Keratinocyte (primary cell): ENCODE measurements at regions not wholly inside any gene's neighbourhood (a gene's known extent, or its start where the extent isn't known, plus 50 kb on each side); places are given as distances from the start of the nearest gene placed in this dataset.

Source experiments
- DNase-seq: peaks from one replicate; pipeline ENCODE4 v3.0.0-alpha.2; 2011; ENCODE audit warnings: low read depth, missing footprints, low spot score
- FAIRE-seq: peaks from 2 replicates; lab custom pipeline; 2011; peaks lifted over from hg19 to GRCh38; lab: Jason Lieb, UNC
- H2AFZ ChIP-seq: 2 replicates; pipeline ENCODE4 v1.6.0; 2012; ENCODE audit warnings: low read length, control low read depth, inconsistent platforms; ENCODE audit not compliant: control insufficient read depth
- H3K27ac ChIP-seq: 2 replicates; pipeline ENCODE4 v1.5.1; 2011; ENCODE audit warnings: low read length; ENCODE audit not compliant: control insufficient read depth, insufficient read depth
- H3K27me3 ChIP-seq: 3 replicates; pipeline ENCODE4 v1.6.0; 2011; ENCODE audit warnings: low read length; ENCODE audit not compliant: control insufficient read depth, insufficient read depth; ENCODE audit errors: extremely low read depth
- H3K36me3 ChIP-seq, 2 experiments: 2 replicates in 1 of 2; 3 replicates in 1 of 2; pipeline ENCODE4 v1.5.1; 2011; ENCODE audit warnings: low read length in 2 of 2, mild to moderate bottlenecking in 1 of 2; ENCODE audit not compliant: control insufficient read depth in 2 of 2, insufficient read depth in 2 of 2; ENCODE audit errors: extremely low read depth in 1 of 2
- H3K4me1 ChIP-seq: 3 replicates; pipeline ENCODE4 v1.5.1; 2011; ENCODE audit warnings: low read length; ENCODE audit not compliant: control insufficient read depth, insufficient read depth; ENCODE audit errors: extremely low read depth
- H3K4me2 ChIP-seq: 3 replicates; pipeline ENCODE4 v1.6.0; 2011; ENCODE audit warnings: low read depth, low read length; ENCODE audit not compliant: control insufficient read depth, insufficient read depth; ENCODE audit errors: extremely low read depth
- H3K4me3 ChIP-seq, 3 experiments: fragments of 200-600 bp in 1 of 3; sonication (generic) in 1 of 3; 2 replicates in 2 of 3; 3 replicates in 1 of 3; pipeline ENCODE4 v1.5.1; 2011 to 2016; ENCODE audit warnings: low read length in 3 of 3, mild to moderate bottlenecking in 3 of 3, control low read depth in 2 of 3, inconsistent platforms in 1 of 3, low read depth in 1 of 3, mixed read lengths in 1 of 3, mixed run types in 1 of 3, moderate library complexity in 1 of 3; ENCODE audit not compliant: control insufficient read depth in 2 of 3, insufficient read depth in 2 of 3; ENCODE audit errors: extremely low read depth in 1 of 3
- H3K79me2 ChIP-seq: 2 replicates; pipeline ENCODE4 v1.6.0; 2012; ENCODE audit warnings: low read length; ENCODE audit not compliant: control insufficient read depth, insufficient read depth
- H3K9ac ChIP-seq: 3 replicates; pipeline ENCODE4 v1.6.0; 2011; ENCODE audit warnings: low read length; ENCODE audit not compliant: control insufficient read depth, insufficient read depth; ENCODE audit errors: extremely low read depth
- H3K9me1 ChIP-seq: 3 replicates; pipeline ENCODE4 v1.6.0; 2011; ENCODE audit warnings: low read length; ENCODE audit not compliant: control insufficient read depth, insufficient read depth; ENCODE audit errors: extremely low read depth
- H3K9me3 ChIP-seq: 2 replicates; pipeline ENCODE4 v1.5.1; 2012; ENCODE audit warnings: low read depth, low read length; ENCODE audit not compliant: control insufficient read depth
- H4K20me1 ChIP-seq: 3 replicates; pipeline ENCODE4 v1.6.0; 2011; ENCODE audit warnings: low read length; ENCODE audit not compliant: control insufficient read depth, insufficient read depth; ENCODE audit errors: extremely low read depth
- EZH2 ChIP-seq: IDR thresholded peaks from one replicate; pipeline ENCODE4 v1.6.1; 2012; ENCODE audit warnings: inconsistent platforms, mild to moderate bottlenecking, low read length, moderate library complexity
- dilution Hi-C: fragments of 300-500 bp; cut with MboI; formaldehyde crosslinking; loops from one replicate; pipeline ENCODE4 v1.7.0; 2020; ENCODE audit warnings: low sequenced_read_pairs; ENCODE audit not compliant: extremely low pct_ligation_motif_present
- TF ChIP-seq, protein P1 (sequence below), 3 experiments: IDR thresholded peaks in 1 of 3; conservative IDR thresholded peaks in 1 of 3; optimal IDR thresholded peaks in 1 of 3; 2 replicates in 2 of 3; 3 replicates in 1 of 3; pipeline versions ENCODE3 to v1.5.1; 2011; ENCODE audit warnings: low read length in 3 of 3, mild to moderate bottlenecking in 3 of 3, moderate library complexity in 2 of 3, control low read depth in 1 of 3, inconsistent platforms in 1 of 3; ENCODE audit not compliant: insufficient read depth in 2 of 3; ENCODE audit errors: extremely low read depth in 1 of 3

DNA sequence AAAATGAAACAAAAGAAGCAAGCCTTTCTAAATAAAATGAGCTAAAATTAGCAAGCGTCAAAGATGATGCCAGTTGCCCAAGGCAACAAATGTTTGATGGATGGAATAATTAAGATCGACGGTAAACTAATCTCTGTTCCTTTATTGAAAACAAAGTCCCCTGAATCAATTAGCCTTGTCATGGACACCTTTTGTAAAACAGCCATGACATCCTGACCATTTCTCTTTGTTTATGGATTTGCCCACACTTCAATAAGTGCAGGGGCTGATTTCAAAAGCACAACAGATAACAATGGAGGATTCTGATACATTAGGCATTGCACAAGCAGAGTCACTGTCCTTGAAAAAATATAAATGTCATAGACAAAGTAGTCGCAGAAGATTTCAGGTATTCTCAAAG lies 160.1 kb upstream of the HNRNPA3 start:
- no peaks in the 10 kb centered on the region for H3K9me1 ChIP-seq
- no peak overlapping the region for H3K27ac ChIP-seq
- H3K4me3 ChIP-seq: no peak overlapping the region
- no peak overlapping the region for H3K9ac ChIP-seq
- no peaks in the 10 kb centered on the region for H3K36me3 ChIP-seq
- DNase-seq: no peak
- no peak overlapping the region for H2AFZ ChIP-seq
- no peak for FAIRE-seq
- no peaks in the 10 kb centered on the region for H3K79me2 ChIP-seq
- dilution Hi-C loops: no loop called here
- H3K9me3 ChIP-seq: no peaks in the 10 kb centered on the region
- H3K4me2 ChIP-seq: no peak overlapping the region
- no peaks in the 10 kb centered on the region for H3K4me1 ChIP-seq
- H3K27me3 ChIP-seq: no peaks in the 10 kb centered on the region
- TF ChIP-seq, protein P1, sequence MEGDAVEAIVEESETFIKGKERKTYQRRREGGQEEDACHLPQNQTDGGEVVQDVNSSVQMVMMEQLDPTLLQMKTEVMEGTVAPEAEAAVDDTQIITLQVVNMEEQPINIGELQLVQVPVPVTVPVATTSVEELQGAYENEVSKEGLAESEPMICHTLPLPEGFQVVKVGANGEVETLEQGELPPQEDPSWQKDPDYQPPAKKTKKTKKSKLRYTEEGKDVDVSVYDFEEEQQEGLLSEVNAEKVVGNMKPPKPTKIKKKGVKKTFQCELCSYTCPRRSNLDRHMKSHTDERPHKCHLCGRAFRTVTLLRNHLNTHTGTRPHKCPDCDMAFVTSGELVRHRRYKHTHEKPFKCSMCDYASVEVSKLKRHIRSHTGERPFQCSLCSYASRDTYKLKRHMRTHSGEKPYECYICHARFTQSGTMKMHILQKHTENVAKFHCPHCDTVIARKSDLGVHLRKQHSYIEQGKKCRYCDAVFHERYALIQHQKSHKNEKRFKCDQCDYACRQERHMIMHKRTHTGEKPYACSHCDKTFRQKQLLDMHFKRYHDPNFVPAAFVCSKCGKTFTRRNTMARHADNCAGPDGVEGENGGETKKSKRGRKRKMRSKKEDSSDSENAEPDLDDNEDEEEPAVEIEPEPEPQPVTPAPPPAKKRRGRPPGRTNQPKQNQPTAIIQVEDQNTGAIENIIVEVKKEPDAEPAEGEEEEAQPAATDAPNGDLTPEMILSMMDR (optimal IDR thresholded peaks at IDR 0.05 in 1 of 3, IDR thresholded peaks at IDR 0.05 in 1 of 3, conservative IDR thresholded peaks at IDR 0.05 in 1 of 3; ENCODE audit: extremely low read depth in 1 of 3, insufficient read depth in 2 of 3, low read length in 3 of 3): no peak
- TF ChIP-seq EZH2: no peak
- H4K20me1 ChIP-seq: no peaks in the 10 kb centered on the region

DNA sequence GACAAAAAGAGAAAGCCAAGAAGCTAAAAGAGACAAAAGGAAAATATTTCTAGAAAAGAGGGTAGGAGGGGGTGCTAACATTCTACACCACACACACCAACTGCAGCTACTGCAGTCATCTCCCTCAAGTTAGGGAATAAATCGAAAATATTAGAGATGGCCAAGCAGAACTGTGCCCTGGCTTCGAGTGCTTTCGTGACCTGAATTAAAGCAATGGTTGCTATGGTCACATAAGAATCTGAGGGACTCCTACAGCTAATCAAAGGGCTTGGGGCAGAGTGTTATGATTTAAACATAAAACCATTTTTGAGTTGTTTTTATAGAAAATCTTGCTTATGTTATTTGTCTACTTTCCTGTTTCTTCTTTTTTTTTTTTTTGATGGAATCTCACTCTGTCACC lies 159.6 kb upstream of the HNRNPA3 start:
- Histone ChIP-seq H3K4me1 (no peaks in the 10 kb centered on the region), H3K36me3 (no peaks in the 10 kb centered on the region), H3K27ac (no peak overlapping the region), H4K20me1 (no peaks in the 10 kb centered on the region), H3K9me1 (no peaks in the 10 kb centered on the region), H3K4me3 (no peak overlapping the region), H3K9me3 (no peaks in the 10 kb centered on the region), H3K79me2 (no peaks in the 10 kb centered on the region), H3K9ac (no peak overlapping the region), H2AFZ (no peak overlapping the region), H3K27me3 (no peaks in the 10 kb centered on the region), H3K4me2 (no peak overlapping the region)
- dilution Hi-C loops: no loop called here
- DNase-seq (no peak), FAIRE-seq (no peak)
- TF ChIP-seq EZH2: no peak
- TF ChIP-seq, protein P1 (optimal IDR thresholded peaks at IDR 0.05 in 1 of 3, IDR thresholded peaks at IDR 0.05 in 1 of 3, conservative IDR thresholded peaks at IDR 0.05 in 1 of 3; ENCODE audit: extremely low read depth in 1 of 3, insufficient read depth in 2 of 3, low read length in 3 of 3): no peak
